GM12891 (cell line): ENCODE measurements at regions not wholly inside any gene's neighbourhood (a gene's known extent, or its start where the extent isn't known, plus 50 kb on each side); places are given as distances from the start of the nearest gene placed in this dataset.
"Not testable (repeated sequence)": the region's sequence is repeated elsewhere in the genome, so short reads cannot be mapped to it uniquely, and the experiment has no call there.

Experiments used
- POLR2A ChIP-seq: IDR thresholded peaks from 2 replicates; pipeline ENCODE4 v1.6.1; 2011; ENCODE audit warnings: low read depth, low read length, control low read depth
- POLR2AphosphoS5 ChIP-seq: IDR thresholded peaks from 2 replicates; pipeline ENCODE4 v1.6.1; 2011; ENCODE audit warnings: low read depth, low read length, control low read depth
- POU2F2 ChIP-seq: IDR thresholded peaks from 2 replicates; pipeline ENCODE4 v1.6.1; 2011; ENCODE audit warnings: low read depth, mild to moderate bottlenecking, control low read depth, low read length, moderate library complexity
- SPI1 ChIP-seq: IDR thresholded peaks from 2 replicates; pipeline ENCODE4 v1.6.1; 2011; ENCODE audit warnings: low read depth, low read length, control low read depth

GRCh38 chr5:164251781-164252180, 746.4 kb downstream of the MAT2B start:
- TF ChIP-seq POLR2A, POLR2AphosphoS5, SPI1, POU2F2: not testable (repeated sequence)
